DND-41 (cell line): ENCODE measurements at regions not wholly inside any gene's neighbourhood (a gene's known extent, or its start where the extent isn't known, plus 50 kb on each side); places are given as distances from the start of the nearest gene placed in this dataset.

Experiments used
- ATAC-seq: fragments of 200-7000 bp; cut with Tn5 transposase; 3 replicates; pipeline ENCODE4 v1.9.1; 2021; ENCODE audit warnings: low read depth; ENCODE audit not compliant: insufficient read depth
- DNase-seq: peaks from one replicate; pipeline ENCODE4 v3.0.0-alpha.2; 2020
- H2AFZ ChIP-seq: 2 replicates; pipeline ENCODE4 v1.6.0; 2012; ENCODE audit warnings: low read depth, low read length
- H3K27ac ChIP-seq: 2 replicates; pipeline ENCODE4 v1.5.1; 2012; ENCODE audit warnings: low read length, inconsistent platforms
- H3K27me3 ChIP-seq: fragments of 200-600 bp; sonication (generic); 2 replicates; pipeline ENCODE4 v1.6.0; 2012; ENCODE audit warnings: low read length, mild to moderate bottlenecking, inconsistent platforms; ENCODE audit not compliant: insufficient read depth, poor library complexity
- H3K36me3 ChIP-seq: 2 replicates; pipeline ENCODE4 v1.5.1; 2012; ENCODE audit warnings: low read length, inconsistent platforms; ENCODE audit not compliant: insufficient read depth
- H3K4me1 ChIP-seq: 2 replicates; pipeline ENCODE4 v1.5.1; 2012; ENCODE audit warnings: mild to moderate bottlenecking, low read length; ENCODE audit not compliant: insufficient read depth
- H3K4me2 ChIP-seq: 2 replicates; pipeline ENCODE4 v1.6.0; 2012; ENCODE audit warnings: mild to moderate bottlenecking, moderate library complexity, low read length, inconsistent platforms; ENCODE audit not compliant: insufficient read depth
- H3K4me3 ChIP-seq, 2 experiments: fragments of 200-600 bp in 1 of 2; shearing (Covaris generic) in 1 of 2; 2 replicates each; pipeline ENCODE4 v1.5.1; 2012 to 2016; ENCODE audit warnings: inconsistent platforms in 2 of 2, low read length in 2 of 2, mild to moderate bottlenecking in 2 of 2, low read depth in 1 of 2, moderate library complexity in 1 of 2
- H3K79me2 ChIP-seq: 2 replicates; pipeline ENCODE4 v1.6.0; 2012; ENCODE audit warnings: low read length, inconsistent platforms; ENCODE audit not compliant: insufficient read depth
- H3K9ac ChIP-seq: 2 replicates; pipeline ENCODE4 v1.6.0; 2012; ENCODE audit warnings: low read depth, mild to moderate bottlenecking, inconsistent platforms, low read length, moderate library complexity
- H3K9me3 ChIP-seq: 2 replicates; pipeline ENCODE4 v1.5.1; 2012; ENCODE audit warnings: low read length, moderate library complexity, mild to moderate bottlenecking, inconsistent platforms; ENCODE audit not compliant: insufficient read depth, severe bottlenecking
- H4K20me1 ChIP-seq: 2 replicates; pipeline ENCODE4 v1.6.0; 2012; ENCODE audit warnings: low read length; ENCODE audit not compliant: insufficient read depth
- CTCF ChIP-seq: IDR thresholded peaks from 2 replicates; pipeline ENCODE4 v1.5.1; 2012; ENCODE audit warnings: borderline replicate concordance, low read length, moderate library complexity, mild to moderate bottlenecking; ENCODE audit not compliant: poor library complexity, severe bottlenecking; ENCODE audit errors: extremely low read depth
- EZH2 ChIP-seq: IDR thresholded peaks from 3 replicates; pipeline ENCODE4 v1.6.1; 2012; ENCODE audit warnings: borderline replicate concordance, low read depth, mild to moderate bottlenecking, moderate library complexity, low read length, inconsistent platforms; ENCODE audit not compliant: severe bottlenecking

- ATAC-seq (no peak), DNase-seq (no peak)
- Histone ChIP-seq H3K4me1 (no peaks in the 10 kb centered on the region), H3K27me3 (no peaks in the 10 kb centered on the region), H3K9me3 (no peaks in the 10 kb centered on the region), H3K27ac (no peak overlapping the region), H3K4me3 (no peak overlapping the region), H2AFZ (no peak overlapping the region), H3K79me2 (no peaks in the 10 kb centered on the region), H3K4me2 (no peak overlapping the region), H3K9ac (no peak overlapping the region), H3K36me3 (no peaks in the 10 kb centered on the region), H4K20me1 (no peaks in the 10 kb centered on the region)
- TF ChIP-seq EZH2 (no peak), CTCF (no peak)
Measured at GRCh38 chr6:105503641-105504040, 100.8 kb upstream of the PREP start.

- Histone ChIP-seq H3K27ac (no peak overlapping the region), H4K20me1 (no peaks in the 10 kb centered on the region), H3K79me2 (no peaks in the 10 kb centered on the region), H3K9ac (no peak overlapping the region), H3K4me3 (no peak overlapping the region), H3K4me2 (no peak overlapping the region), H3K4me1 (no peaks in the 10 kb centered on the region), H3K36me3 (no peaks in the 10 kb centered on the region), H3K27me3 (no peaks in the 10 kb centered on the region), H2AFZ (no peak overlapping the region), H3K9me3 (no peaks in the 10 kb centered on the region)
- ATAC-seq = no peak
- TF ChIP-seq EZH2 (no peak), CTCF (no peak)
- DNase-seq = no peak
Measured at GRCh38 chr6:105501826-105502344, 99.0 kb upstream of the PREP start.

GRCh38 chr6:105501246-105501645 is 98.4 kb upstream of the PREP start:
- no peaks in the 10 kb centered on the region for H3K9me3 ChIP-seq
- no peaks in the 10 kb centered on the region for H4K20me1 ChIP-seq
- no peak overlapping the region for H3K9ac ChIP-seq
- no peaks in the 10 kb centered on the region for H3K4me1 ChIP-seq
- no peak overlapping the region for H3K27ac ChIP-seq
- ATAC-seq (no peak), DNase-seq (no peak)
- H3K4me3 ChIP-seq = no peak overlapping the region
- no peaks in the 10 kb centered on the region for H3K79me2 ChIP-seq
- H3K4me2 ChIP-seq = no peak overlapping the region
- H3K27me3 ChIP-seq = no peaks in the 10 kb centered on the region
- TF ChIP-seq CTCF = no peak
- no peak for TF ChIP-seq EZH2
- H3K36me3 ChIP-seq = no peaks in the 10 kb centered on the region
- H2AFZ ChIP-seq = no peak overlapping the region

- Histone ChIP-seq H3K27ac (no peak overlapping the region), H3K9ac (no peak overlapping the region), H3K4me1 (no peaks in the 10 kb centered on the region), H2AFZ (no peak overlapping the region), H3K79me2 (no peaks in the 10 kb centered on the region), H3K9me3 (no peaks in the 10 kb centered on the region), H4K20me1 (no peaks in the 10 kb centered on the region), H3K4me3 (no peak overlapping the region), H3K4me2 (no peak overlapping the region), H3K27me3 (no peaks in the 10 kb centered on the region), H3K36me3 (no peaks in the 10 kb centered on the region)
- no peak for DNase-seq
- no peak for ATAC-seq
- TF ChIP-seq EZH2 (no peak), CTCF (no peak)
Measured at GRCh38 chr6:105500693-105501092, 97.8 kb upstream of the PREP start.
